ACC112 (cell line): ENCODE measurements at regions not wholly inside any gene's neighbourhood (a gene's known extent, or its start where the extent isn't known, plus 50 kb on each side); places are given as distances from the start of the nearest gene placed in this dataset.

Experiments
- H2AFZ ChIP-seq: fragments of 200-600 bp; sonication (generic); one replicate; pipeline ENCODE4 v1.6.0; 2017; ENCODE audit warnings: antibody characterized with exemption, low read length; ENCODE audit not compliant: unreplicated experiment
- H3K27ac ChIP-seq: fragments of 200-600 bp; sonication (generic); 2 replicates; pipeline ENCODE4 v1.5.1; 2014; ENCODE audit warnings: low read depth, mild to moderate bottlenecking, antibody characterized with exemption, low read length, moderate library complexity
- H3K27me3 ChIP-seq: fragments of 200-600 bp; sonication (generic); 2 replicates; pipeline ENCODE4 v1.6.1; 2014; ENCODE audit warnings: mild to moderate bottlenecking, antibody characterized with exemption, low read length, moderate library complexity, mixed read lengths; ENCODE audit not compliant: insufficient read depth
- H3K36me3 ChIP-seq: fragments of 200-600 bp; sonication (generic); 2 replicates; pipeline ENCODE4 v1.6.1; 2016; ENCODE audit warnings: mild to moderate bottlenecking, antibody characterized with exemption, low read length, moderate library complexity, mixed read lengths; ENCODE audit not compliant: insufficient read depth
- H3K4me1 ChIP-seq: fragments of 200-600 bp; sonication (generic); one replicate; pipeline ENCODE4 v1.6.1; 2016; ENCODE audit warnings: low read length, mixed read lengths; ENCODE audit not compliant: insufficient read depth, unreplicated experiment, control insufficient read depth
- H3K4me3 ChIP-seq: fragments of 200-600 bp; sonication (generic); 2 replicates; pipeline ENCODE4 v1.5.1; 2014; ENCODE audit warnings: mild to moderate bottlenecking, low read depth, low read length
- H3K79me2 ChIP-seq: fragments of 200-600 bp; sonication (generic); one replicate; pipeline ENCODE4 v1.6.0; 2016; ENCODE audit warnings: low read length; ENCODE audit not compliant: control insufficient read depth, unreplicated experiment, insufficient read depth

DNA sequence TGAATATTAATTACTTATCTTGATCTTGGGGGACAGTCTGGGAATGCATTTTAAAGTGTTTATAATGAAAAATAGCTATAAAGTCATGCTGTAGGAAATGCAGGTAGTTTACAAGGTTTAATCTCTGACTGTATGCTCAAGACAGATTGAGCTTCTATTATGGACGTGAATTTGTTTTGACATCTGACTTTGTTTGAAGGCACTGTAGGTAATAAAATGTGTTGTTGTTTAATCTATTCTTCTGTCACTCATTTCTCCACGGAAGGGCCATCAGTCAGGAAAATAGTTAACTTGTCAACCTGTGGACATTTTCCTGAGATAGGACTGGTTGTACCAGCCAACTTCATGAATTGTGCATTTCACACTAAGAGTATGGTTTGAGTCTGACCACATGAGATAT lies 893.1 kb upstream of the SLITRK6 start:
- Histone ChIP-seq H3K27ac (no peak overlapping the region), H2AFZ (no peak overlapping the region), H3K27me3 (no peaks in the 10 kb centered on the region), H3K36me3 (no peaks in the 10 kb centered on the region), H3K4me1 (no peaks in the 10 kb centered on the region), H3K79me2 (no peaks in the 10 kb centered on the region), H3K4me3 (no peak overlapping the region)

DNA sequence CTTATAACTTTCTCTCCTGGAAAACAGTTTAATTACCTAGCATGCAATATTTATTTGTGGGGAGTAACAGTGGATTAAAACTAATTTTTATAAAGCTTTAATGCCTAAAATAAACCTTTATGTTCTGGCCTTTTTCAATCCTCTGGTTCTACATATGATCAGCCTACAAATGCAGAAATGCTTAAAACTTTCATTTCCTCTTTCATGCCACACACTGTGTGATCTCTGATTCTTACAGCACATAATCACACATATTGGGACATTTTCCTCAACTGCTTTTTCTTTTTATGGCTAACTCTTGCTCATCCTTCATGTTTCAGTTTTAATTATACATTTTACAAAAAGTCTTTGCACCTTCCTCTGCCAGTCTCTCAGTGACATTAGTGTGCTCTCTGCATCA lies 910.8 kb upstream of the SLITRK6 start:
- Histone ChIP-seq H3K4me3 (no peak overlapping the region), H2AFZ (no peak overlapping the region), H3K36me3 (no peaks in the 10 kb centered on the region), H3K4me1 (no peaks in the 10 kb centered on the region), H3K27ac (no peak overlapping the region), H3K27me3 (no peaks in the 10 kb centered on the region), H3K79me2 (no peaks in the 10 kb centered on the region)

DNA sequence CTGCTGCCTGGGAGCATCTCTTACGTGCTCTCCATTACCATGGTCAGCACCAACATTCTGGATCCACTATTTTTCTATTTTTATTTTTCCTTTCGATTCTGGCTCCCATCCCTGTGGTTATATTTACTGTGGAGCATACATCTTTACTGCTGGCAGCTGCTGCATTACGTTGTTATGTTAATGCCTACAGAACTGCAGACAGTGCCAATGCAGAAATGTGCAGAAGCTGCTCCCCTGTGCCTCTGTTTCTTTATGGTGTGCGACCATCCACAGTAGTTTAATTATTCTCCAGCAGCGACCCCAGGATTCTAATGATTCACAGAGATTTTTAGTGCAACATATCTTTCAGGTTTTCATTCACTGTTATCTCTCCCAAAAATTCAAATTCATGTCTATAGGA lies 911.7 kb upstream of the SLITRK6 start:
- Histone ChIP-seq H2AFZ (no peak overlapping the region), H3K36me3 (no peaks in the 10 kb centered on the region), H3K27ac (no peak overlapping the region), H3K27me3 (no peaks in the 10 kb centered on the region), H3K4me3 (peak overlapping the region; percentile 36; the same call in 1 of the 2 replicates), H3K4me1 (no peaks in the 10 kb centered on the region), H3K79me2 (no peaks in the 10 kb centered on the region)

DNA sequence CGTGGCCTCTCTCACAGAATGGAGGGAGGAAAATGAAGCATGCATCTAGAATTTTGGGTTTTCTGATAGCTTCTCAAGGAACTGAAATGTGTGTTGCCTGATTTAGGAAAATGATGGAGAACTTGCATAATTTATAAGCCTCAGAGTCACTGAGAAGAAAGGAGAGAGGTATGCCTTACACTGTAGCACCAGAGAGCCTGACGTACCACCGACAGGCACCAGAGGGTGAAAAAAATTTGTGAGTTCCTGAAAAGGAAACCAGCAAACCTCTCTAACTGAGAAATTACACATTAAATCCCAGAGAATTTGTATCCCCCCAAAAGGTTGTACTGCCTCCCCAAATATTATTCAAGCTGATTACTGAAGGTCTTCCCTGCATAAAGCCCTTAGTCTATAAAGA lies 915.3 kb upstream of the SLITRK6 start:
- Histone ChIP-seq H3K36me3 (no peaks in the 10 kb centered on the region), H3K4me1 (no peaks in the 10 kb centered on the region), H3K79me2 (no peaks in the 10 kb centered on the region), H3K4me3 (no peak overlapping the region), H2AFZ (no peak overlapping the region), H3K27me3 (no peaks in the 10 kb centered on the region), H3K27ac (no peak overlapping the region)

DNA sequence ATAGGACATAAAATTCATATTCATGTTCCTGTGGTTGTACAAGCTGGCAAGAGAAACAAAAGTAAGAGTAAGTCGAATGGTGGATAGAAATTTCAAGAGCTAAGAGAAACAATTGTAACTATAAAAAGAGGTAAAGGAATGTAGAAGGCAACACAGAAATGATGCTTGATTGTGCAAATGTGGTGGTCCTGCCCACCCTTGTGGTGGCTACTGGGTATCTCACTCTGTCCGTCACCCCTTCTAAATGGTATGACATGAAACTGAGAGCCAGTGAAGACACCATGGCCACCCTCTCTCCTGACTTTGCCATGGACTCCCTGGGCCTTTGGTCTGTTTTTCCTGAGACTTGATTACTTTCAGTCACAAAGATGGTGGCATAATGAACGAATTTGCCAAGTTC lies 925.9 kb upstream of the SLITRK6 start:
- Histone ChIP-seq H3K36me3 (no peaks in the 10 kb centered on the region), H3K27me3 (no peaks in the 10 kb centered on the region), H3K27ac (no peak overlapping the region), H3K79me2 (no peaks in the 10 kb centered on the region), H3K4me3 (no peak overlapping the region), H3K4me1 (no peaks in the 10 kb centered on the region), H2AFZ (no peak overlapping the region)

DNA sequence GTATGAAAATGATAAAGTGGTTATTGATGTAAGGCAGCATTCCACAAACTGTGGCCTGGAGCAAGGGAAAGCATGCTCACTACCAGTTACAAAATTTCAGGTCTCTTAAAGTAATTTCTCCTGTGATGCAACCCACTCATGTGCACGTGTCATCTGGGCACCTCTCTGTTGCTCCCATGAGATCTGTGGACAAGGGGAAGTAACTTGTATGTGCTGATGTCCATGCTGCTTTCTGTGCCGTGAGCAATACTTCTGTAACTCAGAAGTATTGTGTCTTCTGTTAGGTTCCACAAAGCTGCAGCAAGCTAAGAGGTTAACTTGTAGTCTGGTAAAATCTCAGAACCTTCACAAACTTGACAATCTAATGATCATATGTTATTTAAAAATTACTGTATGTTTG lies 930.0 kb upstream of the SLITRK6 start:
- Histone ChIP-seq H3K4me3 (no peak overlapping the region), H2AFZ (no peak overlapping the region), H3K79me2 (no peaks in the 10 kb centered on the region), H3K36me3 (no peaks in the 10 kb centered on the region), H3K27me3 (no peaks in the 10 kb centered on the region), H3K4me1 (no peaks in the 10 kb centered on the region), H3K27ac (no peak overlapping the region)

DNA sequence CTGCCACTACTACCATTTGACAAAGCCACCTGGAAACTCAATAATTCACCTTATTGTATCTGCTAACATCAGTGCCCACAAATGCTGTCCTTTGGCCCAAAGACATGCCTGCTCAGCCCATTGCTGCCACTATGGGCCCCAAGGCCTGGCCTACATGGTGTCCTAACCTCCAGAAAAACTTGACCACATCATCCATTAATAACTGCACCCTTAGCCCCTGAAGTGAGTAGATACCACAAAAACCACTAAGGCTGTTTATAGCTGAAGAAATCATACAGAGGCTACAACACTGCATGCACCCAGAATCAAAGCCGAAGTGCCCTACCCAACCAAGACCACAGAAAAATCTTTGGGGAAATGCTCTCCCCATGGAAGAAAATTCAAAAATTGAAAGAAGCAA lies 932.8 kb upstream of the SLITRK6 start:
- Histone ChIP-seq H3K36me3 (no peaks in the 10 kb centered on the region), H3K27me3 (no peaks in the 10 kb centered on the region), H3K4me3 (no peak overlapping the region), H3K79me2 (no peaks in the 10 kb centered on the region), H3K4me1 (no peaks in the 10 kb centered on the region), H2AFZ (no peak overlapping the region), H3K27ac (no peak overlapping the region)

DNA sequence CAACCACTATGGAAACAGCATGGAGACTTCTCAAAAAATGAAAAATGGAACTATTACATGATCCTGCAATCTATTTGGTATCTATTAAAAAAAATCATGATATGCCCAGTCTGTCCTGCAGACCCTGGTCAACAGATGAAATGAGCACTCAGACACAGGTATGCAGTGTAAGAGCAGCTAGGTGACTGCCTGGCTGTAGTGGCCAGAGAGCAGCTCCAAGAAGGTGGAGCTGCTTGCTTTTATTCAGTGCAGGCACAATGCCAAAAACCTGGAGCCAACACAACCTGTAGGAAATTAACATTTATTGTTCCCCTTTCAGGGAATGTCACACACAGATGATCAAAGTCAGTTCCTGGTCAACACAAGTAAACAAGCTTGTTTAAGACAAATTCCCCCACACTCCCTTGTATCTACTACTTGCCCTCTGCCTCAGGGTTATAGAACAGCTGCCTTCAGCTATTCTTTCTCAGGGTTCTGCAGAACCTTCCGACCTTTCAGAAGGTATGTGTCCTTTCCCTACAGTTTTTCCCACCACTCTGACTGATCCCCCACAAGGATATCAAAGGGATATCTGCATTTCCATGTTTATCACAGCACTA lies 933.7 kb upstream of the SLITRK5 start:
- no peaks in the 10 kb centered on the region for H3K4me1 ChIP-seq
- H3K79me2 ChIP-seq, result no peaks in the 10 kb centered on the region
- no peak overlapping the region for H3K4me3 ChIP-seq
- H3K27me3 ChIP-seq, result no peaks in the 10 kb centered on the region
- H3K27ac ChIP-seq, result no peak overlapping the region
- no peaks in the 10 kb centered on the region for H3K36me3 ChIP-seq
- no peak overlapping the region for H2AFZ ChIP-seq

DNA sequence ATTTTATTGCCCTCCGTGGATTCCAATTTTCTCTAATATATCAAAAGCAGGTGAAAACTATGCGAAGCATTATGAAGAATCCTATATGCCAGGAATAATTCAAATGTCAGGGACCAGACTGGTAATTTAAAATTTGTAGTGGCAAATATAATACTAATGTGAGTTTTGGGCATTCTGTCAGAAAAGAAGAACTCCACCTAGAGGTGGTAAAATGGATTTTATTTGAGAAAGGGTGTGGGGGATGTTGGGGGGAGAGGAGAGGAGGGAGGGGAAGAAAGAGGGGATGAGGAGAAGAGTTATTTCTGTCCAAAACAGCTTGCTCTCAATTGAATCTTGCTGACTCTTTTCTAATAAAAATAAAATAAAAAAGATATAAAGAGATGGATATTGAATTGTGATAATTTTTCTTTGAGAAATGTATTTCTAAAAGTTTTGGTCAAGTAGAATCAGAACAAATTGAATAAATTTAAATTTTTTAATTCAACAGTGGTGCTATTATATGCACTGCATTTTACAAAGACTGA lies 929.3 kb upstream of the SLITRK5 start:
- H3K79me2 ChIP-seq, result no peaks in the 10 kb centered on the region
- no peak overlapping the region for H3K4me3 ChIP-seq
- no peak overlapping the region for H2AFZ ChIP-seq
- no peaks in the 10 kb centered on the region for H3K4me1 ChIP-seq
- no peak overlapping the region for H3K27ac ChIP-seq
- H3K36me3 ChIP-seq, result no peaks in the 10 kb centered on the region
- H3K27me3 ChIP-seq, result no peaks in the 10 kb centered on the region

DNA sequence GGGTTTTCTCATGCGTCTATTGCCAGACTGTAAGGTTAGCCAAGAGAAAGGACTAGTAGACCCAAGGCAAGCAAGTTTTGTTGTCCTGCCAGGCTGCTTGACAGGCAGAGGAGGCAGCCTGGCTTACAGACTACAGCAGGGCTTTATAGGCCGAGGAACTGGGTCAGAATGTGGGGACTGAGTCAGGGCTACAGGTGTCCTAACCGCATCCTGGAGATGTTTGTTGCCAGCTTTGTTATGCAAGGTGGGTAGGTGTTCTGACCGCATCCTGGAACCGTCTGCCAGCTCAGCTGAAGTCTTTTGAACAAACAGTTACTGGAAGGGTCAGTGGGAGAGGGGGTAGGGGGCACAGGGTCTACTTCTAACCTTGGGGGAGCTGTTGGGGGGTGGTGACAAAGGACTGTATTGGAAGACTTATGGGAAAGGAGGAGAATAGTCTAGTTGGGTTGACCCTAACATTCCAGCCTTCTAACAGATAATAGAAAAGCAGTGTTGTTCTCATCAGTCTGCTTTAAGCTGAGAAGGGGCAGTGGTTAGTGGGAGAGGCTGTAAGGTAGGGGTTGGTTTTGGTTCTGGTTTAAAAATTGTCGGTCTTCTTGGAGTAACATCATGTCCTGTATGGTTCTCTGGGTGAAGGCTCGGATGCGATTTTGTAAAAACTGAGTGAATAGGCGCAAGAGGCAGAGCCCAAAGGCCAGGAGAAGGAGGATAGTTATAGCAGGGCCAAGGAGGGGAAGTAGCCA lies 913.8 kb upstream of the SLITRK5 start:
- H3K4me3 ChIP-seq, result no peak overlapping the region
- H3K27me3 ChIP-seq, result no peaks in the 10 kb centered on the region
- no peak overlapping the region for H3K27ac ChIP-seq
- H2AFZ ChIP-seq, result no peak overlapping the region
- no peaks in the 10 kb centered on the region for H3K36me3 ChIP-seq
- no peaks in the 10 kb centered on the region for H3K4me1 ChIP-seq
- H3K79me2 ChIP-seq, result no peaks in the 10 kb centered on the region

DNA sequence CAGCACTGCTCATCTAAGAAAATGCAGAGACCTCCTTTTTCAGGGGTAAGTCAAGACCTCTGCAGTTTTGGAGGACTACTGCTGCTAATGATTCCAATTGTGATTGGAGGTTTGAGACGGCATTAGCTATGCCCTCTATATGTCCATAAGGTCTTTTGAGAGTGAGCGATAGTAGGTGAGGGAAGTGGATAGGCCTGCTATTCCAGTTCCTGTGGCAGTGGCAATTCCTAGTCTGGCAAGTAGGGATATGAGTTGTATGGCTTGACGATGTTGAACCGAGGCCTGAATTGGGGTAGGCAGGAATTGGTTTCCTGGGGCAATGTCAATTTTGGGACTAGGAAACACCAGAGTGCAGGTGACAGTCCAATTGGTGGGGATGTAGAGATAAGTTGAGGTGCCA lies 913.1 kb upstream of the SLITRK5 start:
- no peak overlapping the region for H2AFZ ChIP-seq

More for the DNA sequence above, 913.1 kb upstream of the SLITRK5 start:
- no peaks in the 10 kb centered on the region for H3K4me1 ChIP-seq
- H3K27me3 ChIP-seq, result no peaks in the 10 kb centered on the region
- H3K36me3 ChIP-seq, result no peaks in the 10 kb centered on the region
- H3K4me3 ChIP-seq, result no peak overlapping the region
- no peaks in the 10 kb centered on the region for H3K79me2 ChIP-seq
- no peak overlapping the region for H3K27ac ChIP-seq
